GM18951 (cell line): ENCODE measurements at regions not wholly inside any gene's neighbourhood (a gene's known extent, or its start where the extent isn't known, plus 50 kb on each side); places are given as distances from the start of the nearest gene placed in this dataset.
"Not testable (repeated sequence)": the region's sequence is repeated elsewhere in the genome, so short reads cannot be mapped to it uniquely, and the experiment has no call there.

Experiments
- POLR2A ChIP-seq: IDR thresholded peaks from 4 replicates; pipeline ENCODE4 v1.6.1; 2011; ENCODE audit warnings: mild to moderate bottlenecking; ENCODE audit not compliant: insufficient read length, insufficient read depth; ENCODE audit errors: extremely low read depth
- in situ Hi-C: fragments of 300-500 bp; cut with MboI; formaldehyde crosslinking; loops from one replicate; pipeline ENCODE4 v1.12.0; 2022; ENCODE audit warnings: low sequenced_read_pairs, mixed read lengths, inconsistent platforms; ENCODE audit not compliant: unreplicated experiment

DNA sequence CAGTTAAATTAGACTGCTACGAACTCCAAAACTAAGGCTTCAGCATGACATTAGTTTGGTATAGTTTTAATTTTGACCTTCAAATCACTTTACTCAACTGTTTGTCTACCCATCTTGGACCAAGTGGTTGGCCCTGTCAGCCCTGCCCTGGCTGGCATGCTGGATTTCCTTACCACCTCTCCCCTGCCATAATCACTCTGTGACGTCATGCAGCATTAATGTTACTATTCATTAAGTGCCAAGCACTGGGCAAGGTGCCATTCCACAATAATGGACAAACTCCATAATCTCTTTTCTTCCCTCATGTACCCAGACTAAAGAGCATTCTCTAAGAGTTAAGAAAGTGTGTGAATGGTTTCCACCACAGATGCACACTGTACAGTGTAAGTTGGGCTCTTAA, 277.0 kb upstream of the INTU start:
- TF ChIP-seq POLR2A: no peak
- in situ Hi-C loops: no loop called here

GRCh38 chr4:127357765-127358164, 275.0 kb upstream of the INTU start:
- in situ Hi-C loops: no loop called here
- TF ChIP-seq POLR2A: no peak

DNA sequence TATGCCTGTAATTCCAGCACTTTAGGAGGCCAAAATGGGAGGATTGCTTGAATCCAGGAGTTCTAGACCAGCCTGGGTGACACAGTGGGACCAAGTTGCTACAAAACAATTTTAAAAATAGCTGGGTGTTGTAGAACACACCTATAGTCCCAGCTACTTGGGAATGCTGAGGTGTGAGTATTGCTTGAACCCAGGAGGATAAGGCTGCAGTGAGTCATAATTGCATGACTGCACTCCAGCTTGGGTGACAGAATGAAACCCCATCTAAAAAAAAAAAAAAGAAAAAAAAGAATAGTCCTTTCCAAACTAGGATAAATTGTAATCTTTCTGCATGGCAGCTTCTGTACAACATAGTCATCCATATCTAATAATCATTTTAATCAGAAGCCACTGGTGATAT, 270.1 kb upstream of the INTU start:
- TF ChIP-seq POLR2A: no peak
- in situ Hi-C loops: no loop called here

DNA sequence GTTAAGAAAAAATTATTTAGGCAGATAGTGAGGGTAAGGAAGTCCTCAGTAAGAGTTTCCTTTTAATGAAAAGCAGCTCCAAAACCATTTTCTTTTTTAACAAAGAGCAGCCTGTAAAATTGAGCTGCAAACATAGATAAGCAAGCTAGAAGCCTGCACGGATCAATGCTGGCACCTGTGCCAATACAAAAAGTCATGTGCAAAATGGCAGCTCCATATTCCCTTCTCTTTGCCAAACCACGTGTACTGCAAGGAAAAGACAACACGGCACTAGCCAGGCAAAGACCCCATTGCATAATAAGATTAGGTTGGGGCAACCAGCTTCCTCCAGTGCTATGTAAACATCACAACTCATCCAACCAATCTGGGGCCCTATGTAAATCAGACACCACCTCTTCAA, 268.4 kb upstream of the INTU start:
- TF ChIP-seq POLR2A: no peak
- in situ Hi-C loops: no loop called here

DNA sequence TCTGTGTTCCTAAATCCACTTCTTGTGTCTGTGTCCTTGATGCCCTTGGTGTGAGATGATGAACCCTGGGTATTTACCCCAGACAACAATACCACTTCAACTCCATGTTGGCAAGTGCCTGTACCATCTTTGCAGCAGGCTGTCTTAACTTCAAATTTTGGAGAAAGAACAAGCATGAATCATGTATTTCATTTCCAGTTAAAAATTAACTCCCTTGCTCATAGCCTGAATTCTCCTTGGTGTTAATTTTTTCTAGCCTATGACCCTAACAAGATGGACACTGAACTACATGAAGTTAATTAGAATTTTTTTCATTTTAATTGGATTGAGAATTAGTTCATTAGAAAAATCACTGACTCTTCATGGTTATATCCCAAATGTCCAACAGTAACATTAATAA, 267.8 kb upstream of the INTU start:
- in situ Hi-C loops: no loop called here
- no peak for TF ChIP-seq POLR2A

- no peak for TF ChIP-seq POLR2A
- in situ Hi-C loops: no loop called here
Measured at GRCh38 chr4:127370604-127371003, 262.2 kb upstream of the INTU start.

DNA sequence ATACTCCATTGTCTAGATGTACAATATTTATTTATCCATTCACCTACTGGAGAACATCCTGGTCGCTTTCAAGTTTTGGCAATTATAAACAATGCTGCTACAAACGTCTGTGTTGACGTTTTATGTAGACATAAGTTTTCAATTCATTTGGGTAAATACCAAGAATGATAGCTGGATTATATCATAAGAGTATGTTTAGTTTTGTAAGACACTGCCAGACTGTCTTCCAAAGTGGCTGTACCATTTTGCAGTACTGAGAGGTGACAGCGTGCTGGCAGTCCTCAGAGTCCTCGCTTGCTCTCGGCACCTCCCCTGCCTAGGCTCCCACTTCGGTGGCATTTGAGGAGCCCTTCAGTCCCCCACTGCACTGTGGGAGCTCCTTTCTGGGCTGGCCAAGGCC, 253.3 kb upstream of the INTU start:
- TF ChIP-seq POLR2A: no peak
- in situ Hi-C loops: no loop called here

GRCh38 chr4:127379948-127380347, 252.8 kb upstream of the INTU start:
- in situ Hi-C loops: not testable (repeated sequence)

GRCh38 chr4:127383666-127384065, 249.1 kb upstream of the INTU start:
- in situ Hi-C loops: no loop called here
- no peak for TF ChIP-seq POLR2A

- TF ChIP-seq POLR2A: no peak
- in situ Hi-C loops: no loop called here
Measured at GRCh38 chr4:127394516-127394915, 238.2 kb upstream of the INTU start.

DNA sequence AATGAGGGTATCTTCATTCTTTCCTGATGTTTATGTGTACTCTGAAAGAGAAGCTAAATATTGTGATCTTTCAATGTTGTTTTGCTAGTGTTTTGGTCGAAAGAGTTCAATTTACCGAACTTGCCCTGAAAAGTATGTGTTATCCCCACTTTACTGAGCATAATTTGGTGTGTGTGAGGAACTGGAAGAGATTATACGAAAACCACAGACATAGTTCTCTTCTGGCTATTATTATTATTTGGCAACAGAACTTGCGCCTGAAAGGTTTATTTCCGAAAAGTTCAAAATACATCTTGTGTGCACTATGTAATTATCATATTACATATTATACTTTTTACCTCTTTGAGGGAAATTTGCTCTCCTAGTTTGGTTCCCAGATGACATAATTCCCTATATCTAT, 232.5 kb upstream of the INTU start:
- no peak for TF ChIP-seq POLR2A
- in situ Hi-C loops: no loop called here

GRCh38 chr4:127400731-127401346, 231.9 kb upstream of the INTU start:
- in situ Hi-C loops: no loop called here
- no peak for TF ChIP-seq POLR2A

DNA sequence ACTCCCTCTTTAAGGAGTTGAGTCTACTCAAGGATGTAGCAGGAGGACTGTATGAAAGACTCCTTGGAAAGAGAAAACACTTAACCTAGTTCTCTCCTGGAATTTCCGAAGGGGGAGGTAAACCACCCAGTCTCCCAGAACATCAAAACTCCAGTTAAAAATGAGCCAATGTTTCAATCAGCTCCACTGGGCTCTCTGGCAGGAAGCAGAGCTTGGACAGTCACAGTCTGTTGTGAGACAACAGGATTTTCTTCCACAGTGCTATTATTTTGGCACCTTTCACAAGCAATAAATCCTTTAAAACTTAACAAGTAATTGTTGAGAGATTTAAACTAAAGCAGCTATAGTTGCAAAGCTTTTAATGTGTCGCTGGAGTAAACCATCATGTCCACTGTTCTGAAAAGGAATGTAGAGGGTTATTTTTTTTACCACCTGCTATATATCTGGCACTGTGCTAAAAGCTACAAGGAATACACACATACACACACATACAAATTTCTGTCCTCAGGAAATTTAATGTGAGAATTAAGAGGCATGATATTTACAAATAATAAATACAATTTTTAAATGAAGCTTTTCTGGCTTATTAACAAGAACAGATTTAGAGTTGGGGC, 229.2 kb upstream of the INTU start:
- TF ChIP-seq POLR2A: no peak
- in situ Hi-C loops: no loop called here

- in situ Hi-C loops: no loop called here
- no peak for TF ChIP-seq POLR2A
Measured at GRCh38 chr4:127406187-127406586, 226.6 kb upstream of the INTU start.

GRCh38 chr4:127407572-127407971, 225.2 kb upstream of the INTU start:
- in situ Hi-C loops: not testable (repeated sequence)
